OCI-LY7 (cell line): ENCODE measurements at regions not wholly inside any gene's neighbourhood (a gene's known extent, or its start where the extent isn't known, plus 50 kb on each side); places are given as distances from the start of the nearest gene placed in this dataset.

Experiments used
- BruUV-seq: library from RNA; stranded (reverse); fragments of 400-500 nt; replicated peaks from 2 replicates; lab custom pipeline; 2021; lab: Mats Ljungman, UMichigan
- CTCF ChIA-PET: fragments of 300-600 bp; sonication (Branson Sonifier 250); formaldehyde crosslinking; loops from one replicate; lab custom pipeline; 2022; ENCODE audit warnings: antibody characterized with exemption; ENCODE audit not compliant: unreplicated experiment; lab: Charles Lee
- POLR2A ChIA-PET: fragments of 300-600 bp; sonication (Branson Sonifier 250); formaldehyde crosslinking; loops from one replicate; lab custom pipeline; 2022; ENCODE audit warnings: antibody characterized with exemption; lab: Charles Lee
- DNase-seq: peaks from one replicate; pipeline ENCODE4 v3.0.0-alpha.2; 2015; ENCODE audit warnings: low spot score
- H2AFZ ChIP-seq: fragments of 200-600 bp; sonication (generic), shearing (Covaris generic); 2 replicates; pipeline ENCODE4 v1.6.1; 2014; ENCODE audit warnings: mild to moderate bottlenecking, antibody characterized with exemption, low read length, moderate library complexity
- H3K27ac ChIP-seq: fragments of 200-600 bp; sonication (generic); 2 replicates; pipeline ENCODE4 v1.5.1; 2014; ENCODE audit warnings: mixed run types, low read depth, mild to moderate bottlenecking, moderate library complexity, low read length, inconsistent platforms; ENCODE audit not compliant: poor library complexity, severe bottlenecking
- H3K36me3 ChIP-seq: fragments of 200-600 bp; sonication (generic); 2 replicates; pipeline ENCODE4 v1.6.1; 2014; ENCODE audit warnings: mild to moderate bottlenecking, antibody characterized with exemption, low read length, moderate library complexity, mixed read lengths; ENCODE audit not compliant: insufficient read depth
- H3K4me1 ChIP-seq: fragments of 200-600 bp; sonication (generic); 2 replicates; pipeline ENCODE4 v1.5.1; 2014; ENCODE audit warnings: mild to moderate bottlenecking, low read length; ENCODE audit not compliant: insufficient read depth, poor library complexity, severe bottlenecking
- H3K4me2 ChIP-seq: fragments of 200-600 bp; sonication (generic); 2 replicates; pipeline ENCODE4 v1.6.1; 2014; ENCODE audit warnings: mild to moderate bottlenecking, low read length
- H3K4me3 ChIP-seq: fragments of 200-600 bp; sonication (generic); 2 replicates; pipeline ENCODE4 v1.5.1; 2014; ENCODE audit warnings: mild to moderate bottlenecking, low read depth, low read length; ENCODE audit not compliant: poor library complexity, severe bottlenecking
- H3K79me2 ChIP-seq: fragments of 200-600 bp; sonication (generic); 2 replicates; pipeline ENCODE4 v1.6.1; 2016; ENCODE audit warnings: low read depth, mild to moderate bottlenecking, low read length, moderate library complexity, mixed read lengths; ENCODE audit not compliant: insufficient read depth
- H3K9me2 ChIP-seq: fragments of 200-600 bp; sonication (generic); 2 replicates; pipeline ENCODE4 v1.6.1; 2016; ENCODE audit warnings: mild to moderate bottlenecking, low read length, mixed read lengths; ENCODE audit not compliant: insufficient read depth
- H3K9me3 ChIP-seq: fragments of 200-600 bp; sonication (generic); 2 replicates; pipeline ENCODE4 v1.6.1; 2014; ENCODE audit warnings: mild to moderate bottlenecking, mixed run types, low read length, mixed read lengths
- H4K20me1 ChIP-seq: fragments of 200-600 bp; sonication (generic); 2 replicates; pipeline ENCODE4 v1.6.1; 2014; ENCODE audit warnings: mild to moderate bottlenecking, antibody characterized with exemption, low read length, moderate library complexity, mixed read lengths; ENCODE audit not compliant: insufficient read depth
- CTCF ChIP-seq: fragments of 200-600 bp; sonication (generic); conservative IDR thresholded peaks from 2 replicates; pipeline ENCODE4 v1.5.1; 2014; ENCODE audit warnings: mild to moderate bottlenecking, antibody characterized with exemption, low read length, moderate library complexity, mixed read lengths
- EZH2phosphoT487 ChIP-seq: fragments of 200-600 bp; sonication (generic); IDR thresholded peaks from 2 replicates; pipeline ENCODE4 v1.6.1; 2018; ENCODE audit warnings: low read depth, borderline replicate concordance, mild to moderate bottlenecking, mixed run types, antibody characterized with exemption, low read length, moderate library complexity, mixed read lengths
- intact Hi-C: fragments of 100-400 bp; cut with micrococcal nuclease; formaldehyde crosslinking; loops from one replicate; pipeline ENCODE4 v1.10.0; 2022; ENCODE audit not compliant: unreplicated experiment

- BruUV-seq, result no TSS peak
- Histone ChIP-seq H3K27ac (no peak overlapping the region), H4K20me1 (no peaks in the 10 kb centered on the region), H3K4me3 (no peak overlapping the region), H3K4me1 (no peaks in the 10 kb centered on the region), H2AFZ (no peak overlapping the region), H3K79me2 (no peaks in the 10 kb centered on the region), H3K36me3 (no peaks in the 10 kb centered on the region), H3K9me2 (no peaks in the 10 kb centered on the region), H3K9me3 (no peaks in the 10 kb centered on the region), H3K4me2 (no peak overlapping the region)
- DNase-seq, result no peak
- intact Hi-C loops, result loop anchor here (10.0 kb wide), 1 partner anchor 222 kb away; no protein-coding TSS in a partner anchor
- POLR2A ChIA-PET, result interaction anchor here (1.2 kb wide), 1 partner anchor 15 kb away, joined by 4 read pairs; no protein-coding TSS in a partner anchor
- CTCF ChIA-PET, result no interaction called here
- TF ChIP-seq CTCF (no peak), EZH2phosphoT487 (no peak)
Measured at GRCh38 chr9:31142456-31142855, 1242.0 kb upstream of the ACO1 start.

GRCh38 chr9:31144614-31145013 is 1239.8 kb upstream of the ACO1 start:
- TF ChIP-seq EZH2phosphoT487 (no peak), CTCF (no peak)
- no peaks in the 10 kb centered on the region for H3K9me2 ChIP-seq
- ChIA-PET POLR2A (no interaction called here), CTCF (no interaction called here)
- DNase-seq, result no peak
- H3K27ac ChIP-seq, result no peak overlapping the region
- H3K4me1 ChIP-seq, result no peaks in the 10 kb centered on the region
- no peak overlapping the region for H3K4me3 ChIP-seq
- no TSS peak for BruUV-seq
- no peak overlapping the region for H3K4me2 ChIP-seq
- H3K9me3 ChIP-seq, result no peaks in the 10 kb centered on the region
- no peaks in the 10 kb centered on the region for H4K20me1 ChIP-seq
- H3K36me3 ChIP-seq, result no peaks in the 10 kb centered on the region
- intact Hi-C loops, result loop anchor here (10.0 kb wide), 1 partner anchor 220 kb away; no protein-coding TSS in a partner anchor
- H3K79me2 ChIP-seq, result no peaks in the 10 kb centered on the region
- H2AFZ ChIP-seq, result no peak overlapping the region

GRCh38 chr9:31146485-31147166 is 1237.8 kb upstream of the ACO1 start:
- ChIA-PET CTCF (no interaction called here), POLR2A (no interaction called here)
- Histone ChIP-seq H3K9me2 (no peaks in the 10 kb centered on the region), H4K20me1 (no peaks in the 10 kb centered on the region), H3K9me3 (no peaks in the 10 kb centered on the region), H3K27ac (no peak overlapping the region), H3K36me3 (no peaks in the 10 kb centered on the region), H2AFZ (no peak overlapping the region), H3K4me3 (no peak overlapping the region), H3K4me2 (no peak overlapping the region), H3K79me2 (no peaks in the 10 kb centered on the region), H3K4me1 (no peaks in the 10 kb centered on the region)
- no TSS peak for BruUV-seq
- no peak for TF ChIP-seq CTCF
- TF ChIP-seq EZH2phosphoT487, result no peak
- no peak for DNase-seq
- intact Hi-C loops, result loop anchor here (10.0 kb wide), 1 partner anchor 218 kb away; no protein-coding TSS in a partner anchor
